CD4-positive, CD25-positive, alpha-beta regulatory T cell (primary cell): ENCODE measurements at regions not wholly inside any gene's neighbourhood (a gene's known extent, or its start where the extent isn't known, plus 50 kb on each side); places are given as distances from the start of the nearest gene placed in this dataset.
"Not testable (repeated sequence)": the region's sequence is repeated elsewhere in the genome, so short reads cannot be mapped to it uniquely, and the experiment has no call there.

Experiments
- ATAC-seq, 2 donors: fragments of 150-1000 bp; cut with Tn5 transposase; one replicate each; pipeline ENCODE4 v1.10.0; 2021; ENCODE audit warnings: low read depth in 2 of 2, moderate number of reproducible peaks in 2 of 2, moderate library complexity in 1 of 2
- DNase-seq, 3 donors: peaks; one replicate each; pipeline versions ENCODE4 v3.0.0 to v3.0.0-alpha.2; 2012 to 2022; ENCODE audit warnings: mixed read lengths in 1 of 3
- H3K27ac ChIP-seq: one replicate; pipeline ENCODE4 v1.7.0; 2013; ENCODE audit warnings: mild to moderate bottlenecking, low read length; ENCODE audit not compliant: insufficient read depth, poor library complexity, severe bottlenecking
- H3K27me3 ChIP-seq: one replicate; pipeline ENCODE4 v1.7.0; 2013; ENCODE audit warnings: low read length; ENCODE audit not compliant: control insufficient read depth, insufficient read depth
- H3K36me3 ChIP-seq: one replicate; pipeline ENCODE4 v1.7.0; 2013; ENCODE audit warnings: mild to moderate bottlenecking, low read length, moderate library complexity; ENCODE audit not compliant: control insufficient read depth, insufficient read depth
- H3K4me1 ChIP-seq: 2 replicates; pipeline ENCODE4 v1.7.0; 2013; ENCODE audit warnings: mild to moderate bottlenecking, low read length; ENCODE audit not compliant: insufficient read depth, control insufficient read depth, poor library complexity, severe bottlenecking
- H3K4me3 ChIP-seq: one replicate; pipeline ENCODE4 v1.7.0; 2013; ENCODE audit warnings: low read depth, mild to moderate bottlenecking, low read length, moderate library complexity
- H3K9me3 ChIP-seq, 2 experiments: 1 replicate in 1 of 2; 2 replicates in 1 of 2; pipeline ENCODE4 v1.7.0; 2013; ENCODE audit warnings: low read length in 2 of 2, mild to moderate bottlenecking in 1 of 2, moderate library complexity in 1 of 2; ENCODE audit not compliant: control insufficient read depth in 2 of 2
- H3K27ac Mint-ChIP-seq, 3 donors: one replicate each; pipeline ENCODE4 v1.8.0; 2020 to 2022; ENCODE audit warnings: mild to moderate bottlenecking in 3 of 3, mixed read lengths in 3 of 3, moderate library complexity in 2 of 3
- H3K27me3 Mint-ChIP-seq: one replicate; pipeline ENCODE4 v1.8.0; 2022; ENCODE audit warnings: mild to moderate bottlenecking, mixed read lengths
- H3K36me3 Mint-ChIP-seq: one replicate; pipeline ENCODE4 v1.8.0; 2020; ENCODE audit warnings: mixed read lengths
- H3K4me1 Mint-ChIP-seq, 4 donors: one replicate each; pipeline ENCODE4 v1.8.0; 2020 to 2022; ENCODE audit warnings: mixed read lengths in 4 of 4, mild to moderate bottlenecking in 1 of 4
- H3K4me3 Mint-ChIP-seq, 4 donors: one replicate each; pipeline ENCODE4 v1.8.0; 2020 to 2022; ENCODE audit warnings: mild to moderate bottlenecking in 4 of 4, mixed read lengths in 4 of 4, moderate library complexity in 3 of 4
- H3K9me3 Mint-ChIP-seq, 7 donors: one replicate each; pipeline ENCODE4 v1.8.0; 2020 to 2022; ENCODE audit warnings: mixed read lengths in 7 of 7, mild to moderate bottlenecking in 3 of 7, moderate library complexity in 2 of 7

DNA sequence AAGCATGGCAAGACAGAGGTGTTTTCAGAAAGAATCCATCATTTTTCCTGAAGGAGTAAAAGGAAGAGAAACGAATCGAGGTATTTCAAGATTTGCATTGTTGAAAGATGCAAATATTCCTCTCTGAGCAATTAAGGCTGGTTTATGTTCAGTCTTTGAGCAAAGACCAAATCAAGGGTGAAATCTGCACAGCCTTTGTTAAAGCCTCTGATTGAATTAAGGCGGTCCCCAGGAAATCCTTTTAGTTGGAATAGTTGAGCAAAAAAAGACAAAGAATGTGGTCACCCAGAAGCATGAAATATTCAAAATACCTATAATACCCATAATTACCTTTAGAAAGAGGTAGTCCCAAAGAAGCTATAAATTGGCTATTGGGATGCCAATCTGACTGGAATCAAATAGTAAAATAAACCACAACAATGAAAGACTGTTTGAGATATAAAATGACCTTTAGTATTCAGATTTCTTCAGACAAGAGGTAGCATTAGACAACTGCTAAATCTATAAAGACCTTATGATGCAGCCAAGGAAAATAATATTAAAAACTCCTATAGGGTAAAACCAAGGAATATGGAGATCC lies 1218.1 kb downstream of the ROBO2 start:
- no peak overlapping the region for H3K27ac ChIP-seq
- H3K9me3 ChIP-seq, result no peaks in the 10 kb centered on the region
- no peaks in the 10 kb centered on the region for H3K4me1 Mint-ChIP-seq
- ATAC-seq (no peak), DNase-seq (no peak)
- H3K36me3 Mint-ChIP-seq, result no peaks in the 10 kb centered on the region
- H3K4me1 ChIP-seq, result no peaks in the 10 kb centered on the region
- no peaks in the 10 kb centered on the region for H3K36me3 ChIP-seq
- H3K4me3 Mint-ChIP-seq, result no peak overlapping the region
- H3K27me3 Mint-ChIP-seq, result no peaks in the 10 kb centered on the region
- H3K27ac Mint-ChIP-seq, result no peak overlapping the region
- peaks cover under 1 to 24% (median 5%) of the 10 kb centered on the region in 7 donors for H3K9me3 Mint-ChIP-seq
- no peak overlapping the region for H3K4me3 ChIP-seq
- no peaks in the 10 kb centered on the region for H3K27me3 ChIP-seq

DNA sequence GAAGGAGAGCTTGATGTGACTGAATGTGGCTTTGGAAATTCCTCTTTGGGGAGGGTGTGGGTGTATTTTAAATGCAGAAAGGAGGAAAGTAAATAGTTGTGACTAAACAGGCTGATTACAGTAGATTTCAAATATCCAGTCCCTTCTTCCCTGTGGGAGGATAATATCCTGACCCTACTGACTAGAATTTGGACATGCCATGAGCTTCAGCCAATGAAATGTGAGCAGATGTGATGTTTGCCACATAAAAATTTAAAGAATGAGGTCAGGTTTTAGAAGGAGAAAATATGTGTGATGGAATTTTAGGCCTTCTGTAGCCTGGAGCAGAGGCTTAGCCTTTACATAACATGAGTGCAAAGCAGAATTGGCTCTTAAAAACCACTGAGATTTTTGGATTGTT lies 1218.9 kb downstream of the ROBO2 start:
- no peak overlapping the region for H3K27ac ChIP-seq
- Mint-ChIP-seq H3K4me3 (no peak overlapping the region), H3K9me3 (peaks cover 1 to 28% (median 7%) of the 10 kb centered on the region in 7 donors), H3K36me3 (no peaks in the 10 kb centered on the region), H3K4me1 (no peaks in the 10 kb centered on the region), H3K27ac (no peak overlapping the region), H3K27me3 (no peaks in the 10 kb centered on the region)
- no peak for DNase-seq
- no peak for ATAC-seq
- H3K4me1 ChIP-seq, result no peaks in the 10 kb centered on the region
- H3K4me3 ChIP-seq, result no peak overlapping the region
- no peaks in the 10 kb centered on the region for H3K36me3 ChIP-seq
- no peaks in the 10 kb centered on the region for H3K9me3 ChIP-seq
- no peaks in the 10 kb centered on the region for H3K27me3 ChIP-seq

DNA sequence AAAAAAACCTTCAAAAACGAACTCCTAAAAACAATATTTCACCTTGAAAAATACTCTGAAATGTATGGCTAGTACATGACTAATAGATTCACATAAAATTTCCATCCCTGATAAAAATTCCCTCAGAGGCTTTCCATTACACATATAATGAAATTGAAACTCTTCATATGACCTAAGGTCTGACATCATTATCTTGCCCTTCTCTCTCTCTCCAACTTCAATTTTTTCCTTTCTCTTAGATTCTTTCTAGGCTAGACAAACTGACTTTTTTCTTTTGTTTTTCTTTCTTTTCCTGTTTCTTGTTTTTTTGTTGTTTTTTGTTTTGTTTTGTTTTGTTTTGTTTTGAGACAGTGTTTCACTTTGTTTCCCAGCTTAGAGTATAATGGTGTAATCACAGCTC lies 1220.5 kb downstream of the ROBO2 start:
- peaks cover 2 to 41% (median 10%) of the 10 kb centered on the region in 7 donors for H3K9me3 Mint-ChIP-seq
- Histone ChIP-seq H3K4me1 (no peaks in the 10 kb centered on the region), H3K36me3 (no peaks in the 10 kb centered on the region), H3K4me3 (no peak overlapping the region), H3K27ac (no peak overlapping the region), H3K27me3 (no peaks in the 10 kb centered on the region), H3K9me3 (peaks cover 0 to 4% of the 10 kb centered on the region in 2 experiments)
- peak overlapping the region in 1 of 3 donors; percentile 18 for H3K27ac Mint-ChIP-seq
- no peaks in the 10 kb centered on the region for H3K4me1 Mint-ChIP-seq
- DNase-seq (no peak), ATAC-seq (no peak)
- no peak overlapping the region for H3K4me3 Mint-ChIP-seq
- no peaks in the 10 kb centered on the region for H3K36me3 Mint-ChIP-seq
- no peaks in the 10 kb centered on the region for H3K27me3 Mint-ChIP-seq

DNA sequence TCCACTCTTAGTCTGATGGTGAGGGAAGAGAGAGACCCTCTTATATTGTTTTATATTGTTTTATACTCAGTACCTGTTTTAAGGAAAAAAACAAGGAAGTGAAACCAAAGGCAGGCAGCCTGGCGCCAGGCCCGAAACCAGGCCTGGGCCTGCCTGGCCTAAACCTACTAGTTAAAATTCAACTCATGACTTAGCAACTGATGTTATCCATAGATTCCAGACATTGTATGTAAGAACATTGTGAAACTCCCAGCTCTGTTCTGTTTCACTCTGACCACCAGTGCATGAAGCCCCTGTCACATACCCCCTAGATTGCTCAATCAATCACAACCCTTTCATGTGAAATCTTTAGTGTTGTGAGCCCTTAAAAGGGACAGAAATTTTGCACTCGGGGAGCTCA lies 1226.7 kb downstream of the ROBO2 start:
- H3K4me3 ChIP-seq, H3K27ac Mint-ChIP-seq, H3K27me3 Mint-ChIP-seq, H3K4me1 Mint-ChIP-seq, H3K36me3 Mint-ChIP-seq, H3K4me3 Mint-ChIP-seq, H3K27ac ChIP-seq, ATAC-seq, DNase-seq, H3K36me3 ChIP-seq, H3K4me1 ChIP-seq, H3K27me3 ChIP-seq: not testable (repeated sequence)
- H3K9me3 ChIP-seq, result peaks cover 6 to 21% of the 10 kb centered on the region in 2 experiments
- H3K9me3 Mint-ChIP-seq, result peaks cover 4 to 38% (median 10%) of the 10 kb centered on the region in 7 donors

DNA sequence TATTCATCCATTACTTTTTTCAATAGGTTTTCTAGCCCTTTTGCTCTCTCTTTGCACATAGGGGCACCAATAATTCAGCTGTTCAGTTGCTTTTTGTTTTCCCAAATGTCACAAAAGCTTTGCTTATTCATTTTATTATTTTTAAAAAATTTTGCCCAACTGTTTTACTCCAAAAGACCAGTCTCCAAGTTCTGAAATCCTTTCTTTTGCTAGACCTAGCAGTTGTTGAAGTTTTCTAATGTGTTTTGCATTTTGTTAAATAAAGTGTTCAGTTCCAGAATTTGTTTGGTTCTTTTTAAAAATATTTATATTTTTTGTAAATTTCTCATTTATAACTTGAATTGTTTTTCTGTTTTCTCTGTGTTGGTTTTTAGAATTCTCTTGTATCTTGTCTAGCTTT lies 1227.3 kb downstream of the ROBO2 start:
- H3K27ac Mint-ChIP-seq, result no peak overlapping the region
- no peaks in the 10 kb centered on the region for H3K4me1 Mint-ChIP-seq
- H3K36me3 Mint-ChIP-seq, result no peaks in the 10 kb centered on the region
- no peaks in the 10 kb centered on the region for H3K36me3 ChIP-seq
- no peak overlapping the region for H3K4me3 ChIP-seq
- peaks cover 6 to 21% of the 10 kb centered on the region in 2 experiments for H3K9me3 ChIP-seq
- H3K27ac ChIP-seq, result no peak overlapping the region
- peaks cover 4 to 36% (median 10%) of the 10 kb centered on the region in 7 donors for H3K9me3 Mint-ChIP-seq
- DNase-seq, result no peak
- no peaks in the 10 kb centered on the region for H3K27me3 Mint-ChIP-seq
- H3K4me3 Mint-ChIP-seq, result no peak overlapping the region
- no peaks in the 10 kb centered on the region for H3K27me3 ChIP-seq
- ATAC-seq, result no peak
- H3K4me1 ChIP-seq, result no peaks in the 10 kb centered on the region

DNA sequence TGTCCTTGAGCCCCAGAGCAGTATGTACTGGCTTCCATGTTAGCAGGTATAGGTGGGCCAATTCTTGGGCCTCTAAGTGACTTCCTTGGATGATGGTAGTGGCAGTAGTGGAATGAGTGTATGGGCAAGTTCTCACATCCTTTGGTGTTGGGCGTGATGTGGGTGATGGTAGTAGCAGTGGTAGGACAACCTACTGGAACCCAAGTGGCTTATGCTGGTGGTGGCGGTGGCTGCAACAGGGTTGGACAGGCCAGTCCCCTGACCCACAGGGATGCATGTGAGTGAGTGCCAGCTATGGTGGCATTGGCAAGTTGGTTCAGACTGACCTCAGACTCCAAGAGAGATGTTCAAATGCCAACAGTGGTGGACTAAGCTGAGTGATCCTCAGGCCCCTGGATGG lies 1228.2 kb downstream of the ROBO2 start:
- Histone ChIP-seq H3K9me3 (peaks cover 6 to 21% of the 10 kb centered on the region in 2 experiments), H3K27me3 (no peaks in the 10 kb centered on the region), H3K4me1 (no peaks in the 10 kb centered on the region), H3K27ac (no peak overlapping the region), H3K36me3 (no peaks in the 10 kb centered on the region), H3K4me3 (no peak overlapping the region)
- no peaks in the 10 kb centered on the region for H3K4me1 Mint-ChIP-seq
- no peaks in the 10 kb centered on the region for H3K27me3 Mint-ChIP-seq
- ATAC-seq (no peak), DNase-seq (no peak)
- no peak overlapping the region for H3K27ac Mint-ChIP-seq
- H3K36me3 Mint-ChIP-seq, result no peaks in the 10 kb centered on the region
- H3K4me3 Mint-ChIP-seq, result no peak overlapping the region
- peaks cover 4 to 28% (median 9%) of the 10 kb centered on the region in 7 donors for H3K9me3 Mint-ChIP-seq

DNA sequence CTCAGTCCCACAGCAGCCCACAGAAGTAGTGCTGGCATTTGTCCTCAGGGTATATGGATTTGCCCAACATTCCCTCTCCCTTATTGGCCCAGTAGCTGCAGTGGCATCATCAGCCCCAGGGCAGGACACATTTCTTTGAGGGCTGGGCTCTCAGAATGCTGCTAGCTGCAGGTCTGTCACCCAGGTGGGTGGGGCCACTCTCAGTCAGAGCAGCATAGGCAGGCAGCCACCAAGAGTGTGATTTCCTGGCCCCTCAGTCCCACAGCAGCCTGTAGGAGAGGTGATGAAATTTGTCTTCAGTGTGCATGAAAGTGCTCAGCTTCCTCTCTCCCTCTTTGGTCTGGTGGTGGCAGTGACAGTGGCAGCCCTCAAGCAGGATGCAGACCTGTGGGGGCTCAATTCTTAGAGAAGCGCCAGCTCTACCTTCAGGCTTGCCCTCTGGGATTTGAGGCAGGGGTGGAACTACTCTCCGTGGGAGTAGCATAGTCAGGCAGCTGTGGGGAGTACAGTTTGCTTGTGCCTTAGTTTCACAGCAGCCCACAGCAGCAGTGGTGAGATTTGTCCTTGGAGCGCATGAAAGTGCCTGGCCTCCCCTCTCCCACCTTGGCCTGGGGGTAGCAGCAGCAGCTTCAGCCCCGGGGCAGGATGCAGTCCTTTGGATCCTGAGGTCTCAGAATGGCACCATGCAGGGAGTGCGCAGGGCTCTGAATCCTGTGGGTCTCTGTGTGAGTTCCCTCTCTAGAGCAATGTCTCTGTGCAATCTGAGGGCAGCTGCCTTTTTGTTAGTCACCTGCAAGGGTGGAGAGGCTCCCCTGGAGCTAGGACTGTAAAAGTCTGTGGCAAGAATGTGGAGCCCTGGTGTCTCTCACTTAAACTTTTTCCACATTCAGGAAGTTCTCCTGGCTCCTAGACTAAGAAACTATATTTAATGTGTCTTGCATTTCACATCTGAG lies 1229.1 kb downstream of the ROBO2 start:
- Mint-ChIP-seq H3K4me1 (no peaks in the 10 kb centered on the region), H3K36me3 (no peaks in the 10 kb centered on the region), H3K9me3 (peaks cover 2 to 23% (median 8%) of the 10 kb centered on the region in 7 donors), H3K4me3 (no peak overlapping the region), H3K27me3 (no peaks in the 10 kb centered on the region), H3K27ac (no peak overlapping the region)
- no peak for ATAC-seq
- H3K4me1 ChIP-seq, result no peaks in the 10 kb centered on the region
- no peak overlapping the region for H3K4me3 ChIP-seq
- no peaks in the 10 kb centered on the region for H3K27me3 ChIP-seq
- DNase-seq, result no peak
- peaks cover 6 to 21% of the 10 kb centered on the region in 2 experiments for H3K9me3 ChIP-seq
- no peaks in the 10 kb centered on the region for H3K36me3 ChIP-seq
- no peak overlapping the region for H3K27ac ChIP-seq
